ENCODE measurements at regions not wholly inside any gene's neighbourhood (a gene's known extent, or its start where the extent isn't known, plus 50 kb on each side); places are given as distances from the start of the nearest gene placed in this dataset.

- ChIA-PET POLR2A (no interaction called here), CTCF (interaction anchor here (0.8 to 2.7 kb wide), 7 partner anchors 12 to 680 kb away, joined by 3 to 14 read pairs (median 4); partner anchors contain the start of genes ADRA2A and BBIP1)
- TF ChIP-seq ZNF281 (CRISPR knock-in tag; IDR thresholded peaks at IDR 0.05) (no peak), ZNF416 (CRISPR knock-in tag; IDR thresholded peaks at IDR 0.05) (no peak), CTCF (IDR thresholded peaks at IDR 0.05) (peak; percentile 63), TP53 (CRISPR knock-in tag; IDR thresholded peaks at IDR 0.05) (no peak)
- Mint-ChIP-seq H3K4me3 (no peak overlapping the region), H3K27ac (no peak overlapping the region), H3K9me3 (peaks cover 3% of the 10 kb centered on the region; the same call in 1 of the 2 replicates), H3K36me3 (no peaks in the 10 kb centered on the region), H3K4me1 (peaks cover 17% of the 10 kb centered on the region), H3K27me3 (ENCODE audit: low read depth) (no peaks in the 10 kb centered on the region)
- ATAC-seq (peak; percentile 93), DNase-seq (ENCODE audit: low spot score) (peak; percentile 65)
These were observed 521.7 kb downstream of the ADRA2A start for GRCh38 chr10:111598433-111599059.

GRCh38 chr10:111599943-111600342 is 523.1 kb downstream of the ADRA2A start:
- DNase-seq (ENCODE audit: low spot score) (no peak), ATAC-seq (no peak)
- Mint-ChIP-seq H3K27me3 (ENCODE audit: low read depth) (no peaks in the 10 kb centered on the region), H3K36me3 (no peaks in the 10 kb centered on the region), H3K27ac (no peak overlapping the region), H3K4me1 (peaks cover 18% of the 10 kb centered on the region), H3K9me3 (peaks cover 10% of the 10 kb centered on the region), H3K4me3 (no peak overlapping the region)
- TF ChIP-seq ERG (CRISPR knock-in tag; IDR thresholded peaks at IDR 0.05) (no peak), USF2 (CRISPR knock-in tag; IDR thresholded peaks at IDR 0.05) (no peak), CBFB (CRISPR knock-in tag; IDR thresholded peaks at IDR 0.05; ENCODE audit: low read depth) (no peak), FOXP1 (CRISPR knock-in tag; IDR thresholded peaks at IDR 0.05; ENCODE audit: borderline replicate concordance) (no peak), JAZF1 (CRISPR knock-in tag; IDR thresholded peaks at IDR 0.05) (no peak), GABPB1 (CRISPR knock-in tag; IDR thresholded peaks at IDR 0.05) (no peak), ATF3 (CRISPR knock-in tag; conservative IDR thresholded peaks at IDR 0.05) (no peak), SMAD3 (CRISPR knock-in tag; IDR thresholded peaks at IDR 0.05; ENCODE audit: borderline replicate concordance) (no peak), AR (CRISPR knock-in tag; IDR thresholded peaks at IDR 0.05) (no peak), MAX (CRISPR knock-in tag; IDR thresholded peaks at IDR 0.05) (no peak)
- CTCF ChIA-PET = interaction anchor here (0.8 to 2.7 kb wide), 2 partner anchors 14 to 524 kb away, joined by 3 to 14 read pairs; partner anchors contain the start of gene ADRA2A
- POLR2A ChIA-PET = no interaction called here

Data from WTC11 (cell line).